ENCODE measurements at regions not wholly inside any gene's neighbourhood (a gene's known extent, or its start where the extent isn't known, plus 50 kb on each side); places are given as distances from the start of the nearest gene placed in this dataset.

GRCh38 chr10:8171008-8171407 lies 116.5 kb downstream of the GATA3 start:
- H3K4me1 ChIP-seq (ENCODE audit: control insufficient read depth, extremely low read depth, insufficient read depth, low read length), result no peaks in the 10 kb centered on the region
- no peak overlapping the region for H2AFZ ChIP-seq (ENCODE audit: low read depth, low read length)
- H4K20me1 ChIP-seq (replicated peaks; ENCODE audit: control insufficient read depth, extremely low read depth, insufficient read depth, low read length), result no peaks in the 10 kb centered on the region
- no peaks in the 10 kb centered on the region for H3K9me3 ChIP-seq (replicated peaks; ENCODE audit: control insufficient read depth, insufficient read depth, low read length)
- TF ChIP-seq MYC (IDR thresholded peaks at IDR 0.05; ENCODE audit: low read depth, low read length) (no peak), JUN (IDR thresholded peaks at IDR 0.05; ENCODE audit: borderline replicate concordance, insufficient read depth, insufficient read length, low read depth) (no peak), POLR2AphosphoS5 (IDR thresholded peaks at IDR 0.05; ENCODE audit: insufficient read depth, low read depth, low read length) (no peak), GATA2 (IDR thresholded peaks at IDR 0.05; ENCODE audit: insufficient read depth, insufficient read length, low read depth, low read length) (no peak), EZH2 (IDR thresholded peaks at IDR 0.05; ENCODE audit: borderline replicate concordance, low read depth, low read length, severe bottlenecking) (no peak), POLR2A (IDR thresholded peaks at IDR 0.05; ENCODE audit: low read depth, low read length) (no peak), MAX (IDR thresholded peaks at IDR 0.05; ENCODE audit: insufficient read depth, insufficient read length) (no peak), FOS (IDR thresholded peaks at IDR 0.05; ENCODE audit: borderline replicate concordance, insufficient read depth, low read length) (no peak)
- TF ChIP-seq, protein P1, sequence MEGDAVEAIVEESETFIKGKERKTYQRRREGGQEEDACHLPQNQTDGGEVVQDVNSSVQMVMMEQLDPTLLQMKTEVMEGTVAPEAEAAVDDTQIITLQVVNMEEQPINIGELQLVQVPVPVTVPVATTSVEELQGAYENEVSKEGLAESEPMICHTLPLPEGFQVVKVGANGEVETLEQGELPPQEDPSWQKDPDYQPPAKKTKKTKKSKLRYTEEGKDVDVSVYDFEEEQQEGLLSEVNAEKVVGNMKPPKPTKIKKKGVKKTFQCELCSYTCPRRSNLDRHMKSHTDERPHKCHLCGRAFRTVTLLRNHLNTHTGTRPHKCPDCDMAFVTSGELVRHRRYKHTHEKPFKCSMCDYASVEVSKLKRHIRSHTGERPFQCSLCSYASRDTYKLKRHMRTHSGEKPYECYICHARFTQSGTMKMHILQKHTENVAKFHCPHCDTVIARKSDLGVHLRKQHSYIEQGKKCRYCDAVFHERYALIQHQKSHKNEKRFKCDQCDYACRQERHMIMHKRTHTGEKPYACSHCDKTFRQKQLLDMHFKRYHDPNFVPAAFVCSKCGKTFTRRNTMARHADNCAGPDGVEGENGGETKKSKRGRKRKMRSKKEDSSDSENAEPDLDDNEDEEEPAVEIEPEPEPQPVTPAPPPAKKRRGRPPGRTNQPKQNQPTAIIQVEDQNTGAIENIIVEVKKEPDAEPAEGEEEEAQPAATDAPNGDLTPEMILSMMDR (IDR thresholded peaks at IDR 0.05; ENCODE audit: extremely low read depth in 1 of 2, insufficient read depth in 1 of 2, low read depth in 1 of 2, low read length in 2 of 2), result no peak
- no peak overlapping the region for H3K27ac ChIP-seq (ENCODE audit: insufficient read depth, low read depth, low read length)
- DNase-seq (ENCODE audit: low read depth, low spot score) (no peak), FAIRE-seq (no peak)
- no peaks in the 10 kb centered on the region for H3K79me2 ChIP-seq (ENCODE audit: control insufficient read depth, insufficient read depth, low read length)
- intact Hi-C loops (cut with micrococcal nuclease), result no loop called here
- dilution Hi-C loops (cut with MboI; ENCODE audit: extremely low pct_ligation_motif_present, low sequenced_read_pairs), result no loop called here
- no peak overlapping the region for H3K9ac ChIP-seq (replicated peaks; ENCODE audit: extremely low read depth, insufficient read depth, low read length)
- no peak overlapping the region for H3K4me3 ChIP-seq (replicated peaks in 1 of 3; ENCODE audit: insufficient read depth in 1 of 3, low read depth in 1 of 3, low read length in 3 of 3)
- no peak overlapping the region for H3K4me2 ChIP-seq (ENCODE audit: insufficient read depth, low read length)
- H3K9me1 ChIP-seq (replicated peaks; ENCODE audit: control insufficient read depth, extremely low read depth, insufficient read depth, low read length), result no peaks in the 10 kb centered on the region
- H3K27me3 ChIP-seq (ENCODE audit: control insufficient read depth in 2 of 2, insufficient read depth in 2 of 2, low read length in 2 of 2), result no peaks in the 10 kb centered on the region
- BruUV-seq (replicated peaks), result no TSS peak
- ChIA-PET POLR2A (no interaction called here), CTCF (no interaction called here)
- no peaks in the 10 kb centered on the region for H3K36me3 ChIP-seq (ENCODE audit: control insufficient read depth in 2 of 2, extremely low read depth in 1 of 2, insufficient read depth in 2 of 2, low read length in 2 of 2)

Measured in endothelial cell of umbilical vein (primary cell).